B cell (primary cell): ENCODE measurements at regions not wholly inside any gene's neighbourhood (a gene's known extent, or its start where the extent isn't known, plus 50 kb on each side); places are given as distances from the start of the nearest gene placed in this dataset.

Experiments used
- ATAC-seq: fragments of 200-7000 bp; cut with Tn5 transposase; one replicate; pipeline ENCODE4 v1.10.0; 2021; ENCODE audit warnings: low read depth, mild to moderate bottlenecking, moderate number of reproducible peaks, moderate library complexity
- CTCF ChIA-PET: fragments of 350-600 bp; sonication (Branson Sonifier 250); formaldehyde crosslinking; loops from one replicate; lab custom pipeline; 2021; ENCODE audit warnings: antibody characterized with exemption, inconsistent platforms; lab: Charles Lee
- POLR2A ChIA-PET: fragments of 350-600 bp; sonication (Branson Sonifier 250); formaldehyde crosslinking; loops from one replicate; lab custom pipeline; 2021; ENCODE audit warnings: antibody characterized with exemption; lab: Charles Lee
- DNase-seq: peaks from one replicate; pipeline ENCODE4 v3.0.0; 2013
- H2AFZ ChIP-seq: 2 replicates; pipeline ENCODE4 v1.6.1; 2012; ENCODE audit warnings: mild to moderate bottlenecking, low read depth, low read length; ENCODE audit not compliant: insufficient read depth, poor library complexity, severe bottlenecking
- H3K27ac ChIP-seq, 2 donors: 1 replicate in 1 of 2; 2 replicates in 1 of 2; pipeline ENCODE4 v1.5.1; 2012 to 2013; ENCODE audit warnings: low read length in 2 of 2, mild to moderate bottlenecking in 2 of 2, moderate library complexity in 1 of 2
- H3K27me3 ChIP-seq, 4 experiments: fragments of 200-600 bp in 1 of 4; sonication (generic) in 1 of 4; replicated peaks in 1 of 4; 1 replicate in 2 of 4; 2 replicates in 2 of 4; pipeline versions ENCODE4 v1.6.1 to v1.7.0; 2013 to 2016; ENCODE audit warnings: low read length in 3 of 4, mild to moderate bottlenecking in 2 of 4, mixed read lengths in 1 of 4, moderate library complexity in 1 of 4; ENCODE audit not compliant: insufficient read depth in 4 of 4, control insufficient read depth in 3 of 4; ENCODE audit errors: control extremely low read depth in 1 of 4
- H3K36me3 ChIP-seq, 2 experiments: replicated peaks in 1 of 2; 1 replicate in 1 of 2; 2 replicates in 1 of 2; pipeline versions ENCODE4 v1.6.1 to v1.7.1; 2013; ENCODE audit warnings: low read length in 1 of 2; ENCODE audit not compliant: insufficient read depth in 2 of 2, control insufficient read depth in 1 of 2; ENCODE audit errors: control extremely low read depth in 1 of 2, extremely low read depth in 1 of 2
- H3K4me1 ChIP-seq, 2 donors: fragments of 200-600 bp in 1 of 2; sonication (generic) in 1 of 2; 1 replicate in 1 of 2; 2 replicates in 1 of 2; pipeline versions ENCODE4 v1.5.1 to v1.6.1; 2013 to 2017; ENCODE audit warnings: low read length in 2 of 2; ENCODE audit not compliant: control insufficient read depth in 2 of 2, insufficient read depth in 2 of 2
- H3K4me2 ChIP-seq: replicated peaks from 2 replicates; pipeline ENCODE3; 2012; ENCODE audit warnings: mild to moderate bottlenecking, low read depth, low read length; ENCODE audit not compliant: poor library complexity, severe bottlenecking
- H3K4me3 ChIP-seq, 5 experiments: fragments of 200-600 bp in 1 of 5; sonication (generic) in 1 of 5; 1 replicate in 3 of 5; 2 replicates in 2 of 5; pipeline versions ENCODE4 v1.5.1 to v1.7.0; 2011 to 2016; ENCODE audit warnings: low read length in 4 of 5, mild to moderate bottlenecking in 4 of 5, low read depth in 2 of 5, control low read depth in 1 of 5, moderate library complexity in 1 of 5; ENCODE audit not compliant: insufficient read depth in 1 of 5; ENCODE audit errors: control extremely low read depth in 1 of 5, extremely low read depth in 1 of 5
- H3K79me2 ChIP-seq: fragments of 200-600 bp; sonication (generic); one replicate; pipeline ENCODE4 v1.6.0; 2016; ENCODE audit warnings: low read length; ENCODE audit not compliant: control insufficient read depth, insufficient read depth
- H3K9ac ChIP-seq: fragments of 200-600 bp; sonication (generic); 2 replicates; pipeline ENCODE4 v1.6.1; 2017; ENCODE audit warnings: mild to moderate bottlenecking, low read length, moderate library complexity
- H3K9me3 ChIP-seq, 3 donors: one replicate each; pipeline versions ENCODE4 v1.6.1 to v1.7.1; 2013; ENCODE audit warnings: low read length in 2 of 3; ENCODE audit not compliant: control insufficient read depth in 2 of 3, insufficient read depth in 1 of 3; ENCODE audit errors: control extremely low read depth in 1 of 3
- H4K20me1 ChIP-seq: 2 replicates; pipeline ENCODE4 v1.6.0; 2012; ENCODE audit warnings: mild to moderate bottlenecking, low read length; ENCODE audit not compliant: insufficient read depth, control insufficient read depth, poor library complexity, severe bottlenecking
- H3K27ac Mint-ChIP-seq: one replicate; pipeline ENCODE4 v1.8.0; 2021; ENCODE audit warnings: mixed read lengths
- H3K27me3 Mint-ChIP-seq: one replicate; pipeline ENCODE4 v1.8.0; 2021; ENCODE audit warnings: mixed read lengths
- H3K4me1 Mint-ChIP-seq: one replicate; pipeline ENCODE4 v1.8.0; 2021; ENCODE audit warnings: mixed read lengths
- H3K4me3 Mint-ChIP-seq: one replicate; pipeline ENCODE4 v1.8.0; 2021; ENCODE audit warnings: mixed read lengths
- H3K9me3 Mint-ChIP-seq: one replicate; pipeline ENCODE4 v1.8.0; 2022; ENCODE audit warnings: mixed read lengths; ENCODE audit not compliant: insufficient read depth
- EZH2 ChIP-seq: IDR thresholded peaks from 2 replicates; pipeline ENCODE4 v1.6.1; 2012; ENCODE audit warnings: borderline replicate concordance, low read depth, mild to moderate bottlenecking, moderate library complexity, low read length; ENCODE audit not compliant: insufficient read depth, poor library complexity, severe bottlenecking
- WGBS: methylation state at CpG from one replicate; pipeline ENCODE4 v1.1.5; 2013; ENCODE audit warnings: missing lambda C conversion rate; ENCODE audit not compliant: insufficient coverage; 5-methylcytosine and 5-hydroxymethylcytosine counted together
- intact Hi-C: fragments of 100-400 bp; cut with micrococcal nuclease; formaldehyde crosslinking; loops from one replicate; pipeline ENCODE4 v1.10.0; 2022
- TF ChIP-seq, protein P1 (sequence below): fragments of 200-600 bp; IDR thresholded peaks from one replicate; pipeline ENCODE4 v1.8.0; 2022; ENCODE audit warnings: antibody characterized with exemption, mild to moderate bottlenecking

DNA sequence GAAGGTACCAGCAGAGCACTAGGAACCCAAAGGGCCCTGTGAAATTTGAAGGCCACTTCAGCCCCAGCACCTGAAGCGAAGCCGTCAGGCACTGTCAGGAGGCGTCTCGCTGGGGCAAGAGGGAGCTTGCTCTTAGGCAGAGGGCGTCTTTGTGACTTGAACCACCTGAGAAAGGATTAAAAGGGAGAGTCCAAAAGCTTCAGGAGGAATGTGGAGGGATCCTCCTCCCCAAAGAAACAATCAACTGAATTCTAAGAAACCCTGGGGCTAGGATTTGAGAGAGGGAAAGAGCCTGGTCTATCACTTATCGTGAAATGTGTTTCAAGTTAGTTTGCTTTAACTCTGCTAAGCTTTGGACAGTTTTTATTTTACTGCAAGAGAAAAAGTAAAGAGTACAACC, 324.9 kb upstream of the SOX11 start:
- Histone ChIP-seq H3K36me3 (no peaks in the 10 kb centered on the region), H3K9ac (no peak overlapping the region), H3K4me1 (no peaks in the 10 kb centered on the region), H2AFZ (no peak overlapping the region), H3K4me3 (no peak overlapping the region), H3K79me2 (no peaks in the 10 kb centered on the region), H3K9me3 (no peaks in the 10 kb centered on the region), H3K27ac (no peak overlapping the region), H3K4me2 (no peak overlapping the region), H3K27me3 (no peaks in the 10 kb centered on the region), H4K20me1 (no peaks in the 10 kb centered on the region)
- WGBS, result 93% methylated on average over 2 of the region's 6 CpGs
- Mint-ChIP-seq H3K9me3 (no peaks in the 10 kb centered on the region), H3K4me1 (no peaks in the 10 kb centered on the region), H3K4me3 (no peak overlapping the region), H3K27ac (no peak overlapping the region), H3K27me3 (no peaks in the 10 kb centered on the region)
- intact Hi-C loops, result no loop called here
- DNase-seq, result no peak
- CTCF ChIA-PET, result no interaction called here
- TF ChIP-seq, protein P1, sequence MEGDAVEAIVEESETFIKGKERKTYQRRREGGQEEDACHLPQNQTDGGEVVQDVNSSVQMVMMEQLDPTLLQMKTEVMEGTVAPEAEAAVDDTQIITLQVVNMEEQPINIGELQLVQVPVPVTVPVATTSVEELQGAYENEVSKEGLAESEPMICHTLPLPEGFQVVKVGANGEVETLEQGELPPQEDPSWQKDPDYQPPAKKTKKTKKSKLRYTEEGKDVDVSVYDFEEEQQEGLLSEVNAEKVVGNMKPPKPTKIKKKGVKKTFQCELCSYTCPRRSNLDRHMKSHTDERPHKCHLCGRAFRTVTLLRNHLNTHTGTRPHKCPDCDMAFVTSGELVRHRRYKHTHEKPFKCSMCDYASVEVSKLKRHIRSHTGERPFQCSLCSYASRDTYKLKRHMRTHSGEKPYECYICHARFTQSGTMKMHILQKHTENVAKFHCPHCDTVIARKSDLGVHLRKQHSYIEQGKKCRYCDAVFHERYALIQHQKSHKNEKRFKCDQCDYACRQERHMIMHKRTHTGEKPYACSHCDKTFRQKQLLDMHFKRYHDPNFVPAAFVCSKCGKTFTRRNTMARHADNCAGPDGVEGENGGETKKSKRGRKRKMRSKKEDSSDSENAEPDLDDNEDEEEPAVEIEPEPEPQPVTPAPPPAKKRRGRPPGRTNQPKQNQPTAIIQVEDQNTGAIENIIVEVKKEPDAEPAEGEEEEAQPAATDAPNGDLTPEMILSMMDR, result no peak
- no peak for TF ChIP-seq EZH2
- ATAC-seq, result no peak
- POLR2A ChIA-PET, result no interaction called here

DNA sequence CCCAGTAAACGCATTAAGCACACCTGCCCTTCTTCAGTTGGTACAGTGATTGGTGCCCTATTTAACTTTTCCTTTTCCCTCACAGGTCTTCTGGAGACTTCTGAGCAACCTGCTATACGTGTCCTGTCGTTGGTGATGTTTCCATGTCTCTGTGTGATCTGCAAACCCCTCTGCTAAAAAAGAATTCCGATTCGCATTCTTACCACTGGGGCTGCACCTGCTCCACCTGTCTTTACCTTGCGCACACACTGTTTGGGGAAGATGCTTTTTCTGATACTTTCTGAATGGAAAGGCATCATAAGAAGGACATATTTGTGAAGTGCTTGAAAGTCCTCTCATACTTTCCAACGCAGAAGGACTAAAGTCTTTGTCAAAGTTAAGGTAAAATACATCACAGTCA, 323.9 kb upstream of the SOX11 start:
- ChIA-PET CTCF (no interaction called here), POLR2A (no interaction called here)
- H3K9me3 Mint-ChIP-seq, result no peaks in the 10 kb centered on the region
- no peaks in the 10 kb centered on the region for H3K4me1 Mint-ChIP-seq
- Histone ChIP-seq H3K9ac (no peak overlapping the region), H3K27me3 (no peaks in the 10 kb centered on the region), H4K20me1 (no peaks in the 10 kb centered on the region), H3K4me2 (no peak overlapping the region), H3K27ac (no peak overlapping the region), H3K4me3 (no peak overlapping the region), H2AFZ (no peak overlapping the region), H3K9me3 (no peaks in the 10 kb centered on the region), H3K4me1 (no peaks in the 10 kb centered on the region), H3K36me3 (no peaks in the 10 kb centered on the region), H3K79me2 (no peaks in the 10 kb centered on the region)
- 86% methylated on average over 1 of the region's 7 CpGs for WGBS
- H3K4me3 Mint-ChIP-seq, result no peak overlapping the region
- no peak for TF ChIP-seq EZH2
- TF ChIP-seq, protein P1, result no peak
- DNase-seq (no peak), ATAC-seq (no peak)
- H3K27ac Mint-ChIP-seq, result no peak overlapping the region
- intact Hi-C loops, result no loop called here
- H3K27me3 Mint-ChIP-seq, result no peaks in the 10 kb centered on the region
